Stimulated activated effector memory CD8-positive, alpha-beta T cell treated with anti-CD3 and anti-CD28 coated beads, Interleukin-12 subunit alpha, Interleukin-12 subunit beta, amount 100 ng/mL, for 72 hours (primary cell): ENCODE measurements at regions not wholly inside any gene's neighbourhood (a gene's known extent, or its start where the extent isn't known, plus 50 kb on each side); places are given as distances from the start of the nearest gene placed in this dataset.

Source experiments
- ATAC-seq: fragments of 150-1000 bp; cut with Tn5 transposase; 2 replicates; pipeline ENCODE4 v1.10.0; 2021
- DNase-seq, 2 donors: peaks; one replicate each; pipeline ENCODE4 v3.0.0; 2021 to 2022; ENCODE audit warnings: low spot score in 2 of 2
- H3K27ac Mint-ChIP-seq: one replicate; pipeline ENCODE4 v1.8.0; 2022; ENCODE audit warnings: mild to moderate bottlenecking, mixed read lengths
- H3K36me3 Mint-ChIP-seq: one replicate; pipeline ENCODE4 v1.8.0; 2022; ENCODE audit warnings: mild to moderate bottlenecking, mixed read lengths
- H3K4me1 Mint-ChIP-seq: one replicate; pipeline ENCODE4 v1.8.0; 2022; ENCODE audit warnings: mixed read lengths
- H3K4me3 Mint-ChIP-seq: one replicate; pipeline ENCODE4 v1.8.0; 2022; ENCODE audit warnings: mild to moderate bottlenecking, mixed read lengths
- H3K9me3 Mint-ChIP-seq: one replicate; pipeline ENCODE4 v1.8.0; 2022; ENCODE audit warnings: mixed read lengths

DNA sequence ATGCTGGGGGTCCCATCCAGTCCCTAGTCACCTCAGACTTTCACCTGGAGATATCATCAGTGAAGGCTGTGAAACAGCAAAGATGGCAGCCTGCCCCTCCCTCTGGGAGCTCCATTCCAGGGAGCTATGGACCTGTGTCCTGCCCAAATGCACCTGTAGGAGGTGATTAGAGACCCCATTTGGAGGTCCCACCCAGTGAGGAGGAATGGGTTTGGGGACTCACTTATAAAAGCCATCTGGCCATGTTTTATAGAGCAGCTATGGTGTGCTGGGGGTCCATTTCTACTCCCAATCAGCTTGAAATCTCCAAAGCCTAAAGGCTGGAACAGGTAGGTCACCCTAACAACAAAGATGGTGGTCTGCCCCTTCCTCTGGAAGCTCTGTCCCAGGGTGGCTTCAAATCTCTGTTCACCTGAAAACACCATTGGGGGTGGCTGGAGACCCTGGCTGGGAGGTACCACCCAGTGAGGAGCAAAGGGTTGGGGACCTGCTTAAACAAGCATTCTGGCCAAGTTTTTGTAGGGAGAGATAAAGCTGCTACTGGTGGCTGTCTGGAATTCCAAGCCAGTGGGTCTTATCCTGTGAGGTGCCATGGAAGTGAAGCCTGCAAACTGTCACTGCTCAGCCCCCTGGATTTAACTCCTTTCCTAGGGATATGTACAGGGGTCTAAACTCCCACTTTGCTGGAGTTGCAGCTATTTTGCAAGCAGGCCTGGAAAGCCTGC is 182.3 kb downstream of the RASSF9 start:
- Mint-ChIP-seq H3K27ac (no peak overlapping the region), H3K9me3 (peaks cover 37% of the 10 kb centered on the region), H3K36me3 (no peaks in the 10 kb centered on the region), H3K4me1 (no peaks in the 10 kb centered on the region), H3K4me3 (no peak overlapping the region)
- no peak for ATAC-seq
- DNase-seq: no peak

DNA sequence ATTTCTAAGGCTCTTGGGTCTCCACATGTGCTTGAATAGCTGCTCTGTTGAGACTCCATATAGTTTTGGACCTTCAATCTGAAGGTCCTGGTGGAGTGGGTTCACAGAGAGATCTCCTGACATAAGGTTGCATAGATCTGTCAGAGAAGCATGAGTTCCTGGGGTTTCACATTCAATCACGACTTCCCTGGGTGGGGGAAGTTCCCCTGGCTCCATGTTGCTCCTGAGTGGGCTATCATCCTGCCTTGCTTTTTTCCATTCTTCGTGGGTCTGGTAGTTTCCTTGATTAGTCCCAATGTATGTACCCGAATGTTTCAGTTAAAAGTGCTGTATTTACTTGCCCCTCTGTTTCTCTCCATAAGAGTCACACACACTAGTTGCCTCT is 181.8 kb downstream of the RASSF9 start:
- no peak overlapping the region for H3K27ac Mint-ChIP-seq
- H3K9me3 Mint-ChIP-seq: peaks cover 32% of the 10 kb centered on the region
- H3K4me3 Mint-ChIP-seq: no peak overlapping the region
- H3K4me1 Mint-ChIP-seq: no peaks in the 10 kb centered on the region
- H3K36me3 Mint-ChIP-seq: no peaks in the 10 kb centered on the region
- ATAC-seq (no peak), DNase-seq (no peak)

DNA sequence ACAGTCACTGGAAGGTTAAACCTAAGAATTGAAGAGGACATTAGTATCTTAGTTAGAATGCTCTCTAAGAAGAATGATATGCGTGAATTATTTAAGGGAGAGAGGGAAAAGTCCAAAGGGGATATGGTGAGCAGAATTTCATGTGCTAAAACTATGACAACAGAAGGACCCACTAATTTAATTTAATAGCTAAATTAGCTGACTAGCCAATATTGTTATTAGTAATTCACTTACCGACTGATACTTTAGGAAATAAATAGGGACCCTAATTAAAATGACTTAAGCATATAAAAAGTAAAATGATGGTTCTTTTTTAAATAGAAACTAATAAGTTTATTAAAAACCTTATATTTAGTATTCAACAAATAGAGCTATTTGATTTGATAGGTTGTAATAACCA is 179.6 kb downstream of the RASSF9 start:
- no peaks in the 10 kb centered on the region for H3K36me3 Mint-ChIP-seq
- no peak overlapping the region for H3K27ac Mint-ChIP-seq
- H3K4me3 Mint-ChIP-seq: no peak overlapping the region
- H3K9me3 Mint-ChIP-seq: peaks cover 23% of the 10 kb centered on the region
- ATAC-seq: no peak
- H3K4me1 Mint-ChIP-seq: no peaks in the 10 kb centered on the region
- no peak for DNase-seq

DNA sequence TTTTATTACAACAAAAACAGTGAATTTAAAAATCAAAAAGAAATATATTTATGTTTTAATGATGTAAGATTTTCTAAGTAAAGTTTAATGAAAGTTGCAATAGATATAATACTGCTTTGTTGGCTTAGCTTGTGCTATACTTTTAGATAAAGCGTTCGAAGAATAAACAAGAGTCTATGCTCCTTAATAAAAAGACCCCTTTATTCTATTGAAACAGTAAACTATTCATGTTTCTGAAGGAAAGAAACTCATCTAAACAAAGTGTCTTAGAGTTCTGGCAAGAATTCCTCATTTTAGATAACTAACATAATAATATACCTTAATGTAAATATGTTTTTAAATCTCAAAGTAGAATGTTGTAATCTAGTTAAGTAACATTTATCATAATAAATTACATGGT is 179.0 kb downstream of the RASSF9 start:
- Mint-ChIP-seq H3K27ac (no peak overlapping the region), H3K4me1 (no peaks in the 10 kb centered on the region), H3K9me3 (peaks cover 22% of the 10 kb centered on the region), H3K4me3 (no peak overlapping the region), H3K36me3 (no peaks in the 10 kb centered on the region)
- ATAC-seq: no peak
- no peak for DNase-seq

DNA sequence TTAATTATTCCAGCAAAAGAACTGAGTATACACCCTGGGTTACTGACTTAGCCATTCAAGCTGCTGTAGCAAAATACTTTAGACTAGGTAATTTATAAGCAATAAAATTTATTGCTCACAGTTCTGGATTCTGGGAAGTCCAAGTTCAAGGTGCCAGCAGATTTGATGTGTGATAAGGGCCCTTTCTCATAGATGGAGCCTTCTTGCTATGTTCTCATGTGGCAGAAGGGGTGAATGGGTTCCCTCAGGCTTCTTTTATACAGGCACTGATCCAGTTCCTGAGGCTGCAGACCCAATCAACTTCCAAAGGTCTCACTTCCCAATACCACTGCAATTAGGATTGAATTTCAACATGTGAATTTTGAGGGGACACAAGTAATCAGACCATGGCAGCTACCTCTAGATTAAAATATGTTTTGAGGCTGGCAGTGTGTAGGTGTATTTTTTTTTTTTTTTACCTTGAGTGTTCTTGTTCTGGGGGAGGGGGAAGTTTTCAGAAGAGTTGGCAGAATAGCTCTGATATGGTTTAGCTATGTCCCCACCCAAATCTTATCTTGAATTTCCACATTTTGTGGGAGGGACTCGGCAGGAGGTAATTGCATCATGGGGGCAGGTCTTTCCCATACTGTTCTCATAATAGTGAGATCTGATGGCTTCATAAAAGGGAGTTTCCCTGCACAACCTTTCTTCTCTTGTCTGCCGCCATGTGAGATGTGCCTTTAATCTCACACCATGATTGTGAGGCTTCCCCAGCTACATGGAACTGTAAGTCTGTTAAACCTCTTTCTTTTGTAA is 178.2 kb downstream of the RASSF9 start:
- Mint-ChIP-seq H3K4me1 (no peaks in the 10 kb centered on the region), H3K27ac (no peak overlapping the region), H3K9me3 (peaks cover 20% of the 10 kb centered on the region), H3K4me3 (no peak overlapping the region), H3K36me3 (no peaks in the 10 kb centered on the region)
- no peak for ATAC-seq
- DNase-seq: no peak

DNA sequence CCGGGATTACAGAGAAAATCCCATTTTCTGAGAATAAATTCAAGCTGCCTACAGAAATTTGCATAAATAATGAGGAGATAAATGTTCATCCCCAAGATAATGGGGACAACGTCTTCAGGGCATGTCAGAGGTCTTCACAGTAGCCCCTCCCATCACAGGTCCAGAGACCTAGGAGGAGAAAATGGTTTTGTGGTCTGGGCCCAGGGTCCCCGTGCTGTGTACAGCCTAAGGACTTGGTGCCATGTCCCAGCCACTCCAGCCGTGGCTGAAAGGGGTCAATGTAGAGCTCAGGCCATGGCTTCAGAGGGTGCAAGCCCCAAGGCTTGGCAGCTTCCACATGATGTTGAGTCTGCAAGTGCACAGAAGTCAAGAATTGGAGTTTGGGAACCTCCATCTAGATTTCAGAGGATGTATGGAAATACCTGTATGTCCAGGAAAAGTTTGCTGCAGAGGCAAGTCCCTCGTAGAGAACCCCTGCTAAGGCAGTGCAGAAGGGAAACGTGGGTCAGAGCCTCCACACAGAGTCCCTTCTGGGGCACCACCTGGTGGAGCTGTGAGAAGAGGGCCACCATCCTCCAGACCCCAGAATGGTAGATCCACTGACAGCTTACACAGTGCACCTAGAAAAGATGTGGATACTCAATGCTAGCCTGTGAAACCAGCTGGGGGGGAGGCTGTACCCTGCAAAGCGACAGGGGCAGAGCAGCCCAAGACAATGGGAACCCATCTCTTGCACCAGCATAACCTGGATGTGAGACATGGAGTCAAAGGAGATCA is 176.3 kb downstream of the RASSF9 start:
- Mint-ChIP-seq H3K36me3 (no peaks in the 10 kb centered on the region), H3K27ac (no peak overlapping the region), H3K4me3 (no peak overlapping the region), H3K9me3 (peaks cover 21% of the 10 kb centered on the region), H3K4me1 (no peaks in the 10 kb centered on the region)
- DNase-seq: no peak
- ATAC-seq: no peak

DNA sequence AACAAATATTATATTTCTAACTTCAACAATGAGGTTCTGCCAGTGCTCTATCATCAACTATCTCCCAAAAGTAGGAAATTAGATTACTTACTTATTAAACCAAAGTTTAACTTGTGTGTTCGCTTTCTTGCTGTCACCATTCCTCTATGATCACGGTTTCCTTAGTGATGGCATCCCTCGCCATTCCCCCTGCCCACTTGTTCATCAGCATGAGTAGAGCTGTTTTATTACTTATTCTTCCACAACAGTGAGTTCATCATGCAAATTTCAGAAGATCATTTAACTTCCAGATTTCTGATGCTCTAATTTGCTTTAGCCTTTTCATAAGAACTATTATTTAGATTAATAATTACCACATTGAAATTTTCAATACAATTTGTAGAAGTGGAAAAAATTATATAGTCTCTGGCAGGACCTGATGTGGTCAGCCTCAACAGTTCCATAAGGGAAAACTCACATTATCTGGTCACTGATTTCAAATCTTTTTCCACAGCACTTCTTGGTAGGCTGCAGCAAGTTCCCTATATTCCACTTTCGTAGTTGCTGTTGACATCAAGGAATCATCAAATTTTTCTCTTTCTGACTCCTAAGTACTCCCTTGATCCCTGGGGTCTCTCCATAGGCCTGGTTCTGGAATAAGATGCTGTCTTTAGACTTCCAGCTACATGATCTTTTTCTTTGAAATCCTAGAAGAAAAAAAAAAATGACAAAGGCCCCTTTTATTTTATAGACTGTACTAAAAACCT is 174.6 kb downstream of the RASSF9 start:
- H3K4me1 Mint-ChIP-seq: no peaks in the 10 kb centered on the region
- ATAC-seq: no peak

DNA sequence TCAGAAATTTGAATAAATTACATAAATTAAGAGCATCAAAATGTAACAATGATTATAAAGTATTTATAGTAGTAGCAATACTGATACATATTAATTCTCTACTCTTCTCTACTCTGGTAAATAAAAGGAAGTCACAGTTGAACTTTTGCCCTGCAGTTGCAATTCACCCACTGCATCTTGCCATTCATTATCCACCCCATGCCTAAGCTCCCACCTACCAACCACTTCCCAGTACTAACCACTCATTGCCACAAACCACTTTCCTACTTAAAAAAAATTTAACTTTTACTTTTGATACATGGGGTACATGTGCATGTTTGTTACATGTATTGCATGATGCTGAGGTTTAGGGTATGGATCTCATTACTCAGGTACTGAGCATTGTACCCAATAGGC is 174.0 kb downstream of the RASSF9 start:
- H3K36me3 Mint-ChIP-seq: no peaks in the 10 kb centered on the region
- DNase-seq: no peak
- H3K27ac Mint-ChIP-seq: no peak overlapping the region
- no peaks in the 10 kb centered on the region for H3K4me1 Mint-ChIP-seq
- no peak overlapping the region for H3K4me3 Mint-ChIP-seq
- H3K9me3 Mint-ChIP-seq: peaks cover 19% of the 10 kb centered on the region
- ATAC-seq: no peak

More for the DNA sequence above, 174.6 kb downstream of the RASSF9 start:
- no peak for DNase-seq
- Mint-ChIP-seq H3K27ac (no peak overlapping the region), H3K36me3 (no peaks in the 10 kb centered on the region), H3K4me3 (no peak overlapping the region), H3K9me3 (peaks cover 19% of the 10 kb centered on the region)

DNA sequence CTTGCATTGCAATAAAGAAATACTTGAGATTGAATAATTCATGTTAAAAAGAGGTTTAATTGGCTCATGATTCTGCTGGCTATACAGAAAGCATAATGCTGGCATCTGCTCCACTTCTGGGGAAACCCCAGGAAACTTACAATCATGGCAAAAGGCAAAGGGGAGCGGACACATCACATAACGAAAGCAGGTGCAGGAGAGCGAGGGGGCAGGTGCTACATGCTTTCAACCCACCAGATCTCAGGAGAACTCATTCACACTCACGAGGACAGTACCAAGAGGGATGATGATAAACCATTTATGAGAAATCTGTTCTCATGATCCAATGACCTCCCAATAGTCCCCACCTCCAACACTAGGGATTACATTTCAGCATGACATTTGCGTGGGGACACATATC is 172.6 kb downstream of the RASSF9 start:
- no peak for ATAC-seq
- peaks cover 12% of the 10 kb centered on the region for H3K9me3 Mint-ChIP-seq

DNA sequence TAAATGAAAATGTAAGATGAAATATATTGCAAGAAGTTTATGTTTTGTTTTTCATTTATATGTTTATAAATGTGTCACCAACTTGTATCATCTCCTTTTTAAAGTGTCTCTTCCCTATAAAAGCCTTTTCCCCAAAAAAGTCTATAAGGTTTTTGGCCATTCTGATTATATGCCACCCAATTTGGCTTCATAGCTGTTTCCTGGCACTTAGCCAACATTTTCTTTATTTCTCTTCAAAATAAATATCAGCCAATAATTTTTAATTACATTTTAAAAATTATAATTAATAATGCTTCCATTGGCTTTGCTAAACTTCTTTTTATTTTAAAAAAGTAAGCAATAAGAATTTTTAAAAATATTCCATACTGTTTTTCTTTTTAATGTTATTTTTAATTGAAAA is 171.8 kb downstream of the RASSF9 start:
- Mint-ChIP-seq H3K36me3 (no peaks in the 10 kb centered on the region), H3K9me3 (peaks cover 11% of the 10 kb centered on the region), H3K4me1 (no peaks in the 10 kb centered on the region), H3K4me3 (no peak overlapping the region), H3K27ac (no peak overlapping the region)
- no peak for DNase-seq
- no peak for ATAC-seq

More for the DNA sequence above, 172.6 kb downstream of the RASSF9 start:
- Mint-ChIP-seq H3K4me1 (no peaks in the 10 kb centered on the region), H3K4me3 (no peak overlapping the region), H3K27ac (no peak overlapping the region), H3K36me3 (no peaks in the 10 kb centered on the region)
- no peak for DNase-seq

DNA sequence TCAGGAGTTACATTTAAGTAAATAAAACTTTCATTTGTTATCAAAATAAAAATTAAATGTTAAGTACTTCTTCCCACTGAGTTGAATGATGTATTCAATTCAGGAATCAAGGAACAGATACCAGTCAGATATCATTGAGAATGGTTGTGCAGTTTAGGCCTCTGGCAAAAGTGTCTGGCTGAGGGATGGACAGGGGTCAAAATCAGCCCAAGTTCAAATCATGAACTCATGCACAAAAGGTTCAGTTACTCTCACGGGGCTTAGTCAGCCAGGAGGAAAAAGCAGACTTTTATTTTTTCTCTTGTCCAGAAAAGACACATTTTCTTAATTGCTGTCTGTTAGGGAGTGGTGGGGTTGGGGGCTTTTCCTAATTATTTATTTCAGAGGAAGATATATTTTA is 166.3 kb downstream of the RASSF9 start:
- ATAC-seq: no peak
- H3K4me3 Mint-ChIP-seq: no peak overlapping the region
- no peaks in the 10 kb centered on the region for H3K36me3 Mint-ChIP-seq

DNA sequence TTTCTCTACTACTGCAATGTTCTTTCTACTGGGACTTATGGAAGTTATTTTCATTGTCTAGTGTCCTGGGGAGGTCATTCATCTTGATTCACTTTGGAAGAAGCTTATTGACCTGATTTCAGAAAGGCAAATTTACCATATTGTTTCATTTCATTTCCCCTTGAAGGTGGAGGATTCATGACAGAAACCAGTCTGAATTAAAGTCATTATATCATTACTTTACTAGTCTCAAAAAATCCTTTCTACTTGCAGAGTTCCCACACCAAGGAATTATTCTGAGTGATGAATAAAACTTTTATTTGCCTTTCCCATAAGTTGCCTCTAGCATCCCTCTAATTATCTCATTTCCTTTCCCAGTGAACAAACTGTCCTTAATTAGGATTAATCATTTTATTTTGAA is 163.8 kb downstream of the RASSF9 start:
- Mint-ChIP-seq H3K4me1 (no peaks in the 10 kb centered on the region), H3K9me3 (peaks cover 19% of the 10 kb centered on the region), H3K4me3 (no peak overlapping the region), H3K27ac (no peak overlapping the region), H3K36me3 (no peaks in the 10 kb centered on the region)
- DNase-seq (no peak), ATAC-seq (no peak)

More for the DNA sequence above, 166.3 kb downstream of the RASSF9 start:
- DNase-seq: no peak
- H3K9me3 Mint-ChIP-seq: peaks cover 15% of the 10 kb centered on the region
- no peaks in the 10 kb centered on the region for H3K4me1 Mint-ChIP-seq
- no peak overlapping the region for H3K27ac Mint-ChIP-seq

DNA sequence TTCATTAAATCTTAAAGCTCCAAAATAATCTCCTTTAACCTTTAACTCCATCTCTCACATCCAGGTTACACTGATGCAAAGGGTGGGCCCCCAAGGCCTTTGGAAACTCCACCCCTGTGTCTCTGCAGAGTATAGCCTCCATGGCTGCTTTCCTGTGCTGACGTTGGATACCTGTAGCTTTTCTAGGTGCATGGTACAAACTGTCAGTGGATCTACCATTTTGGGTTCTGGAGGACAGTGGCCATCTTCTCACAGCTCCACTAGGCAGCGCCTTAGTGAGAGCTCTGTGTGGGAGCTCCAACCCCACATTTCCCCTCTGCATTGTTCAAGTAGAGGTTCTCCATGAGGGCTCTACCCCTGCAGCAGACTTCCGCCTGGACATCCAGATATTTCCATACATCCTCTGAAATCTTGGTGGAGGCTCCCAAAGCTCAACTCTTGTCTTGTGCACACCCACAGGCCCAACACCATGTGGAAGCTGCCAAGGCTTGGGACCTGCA is 162.2 kb downstream of the RASSF9 start:
- Mint-ChIP-seq H3K4me1 (no peaks in the 10 kb centered on the region), H3K9me3 (peaks cover 19% of the 10 kb centered on the region), H3K4me3 (no peak overlapping the region), H3K36me3 (no peaks in the 10 kb centered on the region), H3K27ac (no peak overlapping the region)
- ATAC-seq (no peak), DNase-seq (no peak)

DNA sequence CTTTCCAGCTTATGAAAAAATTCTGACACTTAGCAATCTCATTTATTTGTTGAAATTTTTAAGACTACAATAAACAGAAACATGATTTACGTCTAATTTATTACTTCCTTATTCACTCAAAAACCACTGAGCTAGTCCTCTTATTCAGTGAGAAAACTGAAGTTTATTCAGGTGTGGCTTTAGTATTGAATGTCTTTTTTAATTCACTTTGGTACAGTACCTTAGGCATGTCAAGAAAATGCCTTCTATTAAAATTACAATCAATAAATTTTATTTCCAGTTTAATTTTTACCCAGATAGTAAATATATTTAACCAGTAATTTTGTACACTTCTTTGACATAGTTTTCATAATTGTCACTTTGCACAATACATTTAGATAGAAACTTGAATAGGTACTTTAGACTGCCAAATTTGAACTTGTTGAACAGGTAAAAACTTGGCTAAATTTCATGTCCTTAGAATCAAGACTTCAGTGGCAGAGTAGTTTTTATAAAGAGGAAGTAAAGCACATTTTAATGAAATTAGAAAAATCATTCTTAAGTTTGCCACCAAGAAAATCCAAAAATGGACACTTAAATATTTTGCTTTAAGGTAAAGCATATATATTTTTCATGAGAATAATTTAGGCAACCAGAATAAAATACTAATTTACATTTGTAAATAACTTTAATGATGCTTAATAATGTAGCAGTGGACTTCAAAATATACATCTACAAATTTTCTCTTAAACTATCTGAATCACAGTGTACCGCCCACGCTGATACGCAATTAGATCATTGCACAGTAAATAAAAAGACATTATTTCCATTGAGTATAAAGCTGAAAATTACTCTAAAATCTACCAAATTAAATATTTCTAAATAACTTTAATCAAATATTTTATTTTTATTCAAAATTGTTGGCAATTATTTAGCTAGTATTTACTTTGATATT is 159.1 kb downstream of the RASSF9 start:
- Mint-ChIP-seq H3K36me3 (no peaks in the 10 kb centered on the region), H3K27ac (no peak overlapping the region), H3K4me3 (no peak overlapping the region), H3K4me1 (no peaks in the 10 kb centered on the region), H3K9me3 (peaks cover 20% of the 10 kb centered on the region)
- ATAC-seq: no peak
- DNase-seq: no peak
